ENCODE measurements at regions not wholly inside any gene's neighbourhood (a gene's known extent, or its start where the extent isn't known, plus 50 kb on each side); places are given as distances from the start of the nearest gene placed in this dataset.

- TF ChIP-seq POLR2A (IDR thresholded peaks at IDR 0.05; ENCODE audit: low read length) (no peak), GATA1 (IDR thresholded peaks at IDR 0.05; ENCODE audit: low read depth, low read length) (no peak)
Observed at GRCh38 chr6:110529355-110529754, 52.9 kb upstream of the SLC22A16 start.
